H1 (cell line): ENCODE measurements at regions not wholly inside any gene's neighbourhood (a gene's known extent, or its start where the extent isn't known, plus 50 kb on each side); places are given as distances from the start of the nearest gene placed in this dataset.

ENCODE experiments used
- CHD2 ChIP-seq: IDR thresholded peaks from 2 replicates; pipeline ENCODE4 v1.6.1; 2012; ENCODE audit warnings: low read length, improper control_type of control experiment
- EGR1 ChIP-seq: IDR thresholded peaks from 2 replicates; pipeline ENCODE4 v1.6.1; 2011; ENCODE audit warnings: low read depth, low read length, borderline replicate concordance
- FOSL1 ChIP-seq: IDR thresholded peaks from 2 replicates; pipeline ENCODE4 v1.6.1; 2011; ENCODE audit warnings: mild to moderate bottlenecking, low read depth, low read length, moderate library complexity; ENCODE audit not compliant: insufficient read depth
- GTF2F1 ChIP-seq: IDR thresholded peaks from 2 replicates; pipeline ENCODE4 v1.6.1; 2012; ENCODE audit warnings: low read depth, low read length, improper control_type of control experiment, borderline replicate concordance
- RXRA ChIP-seq: IDR thresholded peaks from 2 replicates; pipeline ENCODE4 v1.6.1; 2011; ENCODE audit warnings: low read depth, mild to moderate bottlenecking, low read length, moderate library complexity; ENCODE audit not compliant: insufficient read depth
- SP1 ChIP-seq: IDR thresholded peaks from 2 replicates; pipeline ENCODE4 v1.6.1; 2011; ENCODE audit warnings: low read depth, low read length
- TF ChIP-seq, protein P1 (sequence below): IDR thresholded peaks from 2 replicates; pipeline ENCODE4 v1.6.1; 2011; ENCODE audit warnings: low read length, improper control_type of control experiment

DNA sequence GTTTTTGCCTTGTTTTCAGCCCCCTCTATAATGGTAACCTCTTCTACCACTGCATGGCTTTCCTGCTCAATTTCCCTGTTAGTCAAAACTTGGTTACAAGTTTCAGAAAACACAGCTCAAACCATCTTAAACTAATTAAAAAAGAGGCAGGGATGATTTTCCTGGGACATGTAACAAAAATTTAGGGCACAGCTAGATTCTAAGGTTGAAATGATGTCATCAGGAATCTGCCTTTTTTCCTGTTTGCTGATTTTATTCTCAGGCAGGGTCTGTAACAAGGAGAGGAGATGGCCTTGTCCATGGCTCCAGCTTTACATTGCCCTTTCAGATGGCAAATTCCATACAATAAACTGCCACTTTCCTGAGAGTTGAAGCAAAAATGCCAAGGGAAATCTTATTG is 157.9 kb upstream of the CREB1 start (continued):
- TF ChIP-seq GTF2F1 = no peak
- TF ChIP-seq SP1 = no peak
- TF ChIP-seq FOSL1 = no peak
- no peak for TF ChIP-seq EGR1
- no peak for TF ChIP-seq CHD2
- TF ChIP-seq, protein P1, sequence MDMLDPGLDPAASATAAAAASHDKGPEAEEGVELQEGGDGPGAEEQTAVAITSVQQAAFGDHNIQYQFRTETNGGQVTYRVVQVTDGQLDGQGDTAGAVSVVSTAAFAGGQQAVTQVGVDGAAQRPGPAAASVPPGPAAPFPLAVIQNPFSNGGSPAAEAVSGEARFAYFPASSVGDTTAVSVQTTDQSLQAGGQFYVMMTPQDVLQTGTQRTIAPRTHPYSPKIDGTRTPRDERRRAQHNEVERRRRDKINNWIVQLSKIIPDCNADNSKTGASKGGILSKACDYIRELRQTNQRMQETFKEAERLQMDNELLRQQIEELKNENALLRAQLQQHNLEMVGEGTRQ = no peak
- TF ChIP-seq RXRA = no peak
